GM18867 (cell line): ENCODE measurements at regions not wholly inside any gene's neighbourhood (a gene's known extent, or its start where the extent isn't known, plus 50 kb on each side); places are given as distances from the start of the nearest gene placed in this dataset.

Experiments
- ATAC-seq: cut with Tn5 transposase; IDR thresholded peaks from one replicate; pipeline ENCODE4 v1.9.1; 2021; ENCODE audit warnings: mild to moderate bottlenecking, moderate library complexity; ENCODE audit not compliant: unreplicated experiment

GRCh38 chr11:109342261-109342660, 79.7 kb upstream of the C11orf87 start:
- no peak for ATAC-seq

GRCh38 chr11:109343242-109343641, 78.7 kb upstream of the C11orf87 start:
- no peak for ATAC-seq

DNA sequence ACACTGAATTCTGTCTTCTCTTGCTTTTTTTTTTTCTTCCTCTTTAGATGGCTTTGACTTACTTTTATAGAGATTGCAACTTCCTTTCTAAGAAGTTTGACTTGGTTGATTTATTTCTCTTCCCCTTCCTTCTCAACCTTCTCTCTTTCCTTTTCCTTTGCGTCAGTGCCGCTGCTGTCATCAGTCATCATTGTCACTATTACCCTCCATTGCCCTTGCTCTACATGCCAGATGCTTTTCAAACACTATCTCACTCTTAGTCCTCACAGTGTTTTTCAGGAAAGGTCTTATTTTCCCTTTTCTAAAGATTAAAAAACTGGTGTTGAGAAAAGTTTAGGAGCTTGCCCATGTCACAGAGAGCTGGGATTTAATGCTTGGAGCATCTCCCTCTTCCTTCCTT, 74.7 kb upstream of the C11orf87 start:
- ATAC-seq: no peak

DNA sequence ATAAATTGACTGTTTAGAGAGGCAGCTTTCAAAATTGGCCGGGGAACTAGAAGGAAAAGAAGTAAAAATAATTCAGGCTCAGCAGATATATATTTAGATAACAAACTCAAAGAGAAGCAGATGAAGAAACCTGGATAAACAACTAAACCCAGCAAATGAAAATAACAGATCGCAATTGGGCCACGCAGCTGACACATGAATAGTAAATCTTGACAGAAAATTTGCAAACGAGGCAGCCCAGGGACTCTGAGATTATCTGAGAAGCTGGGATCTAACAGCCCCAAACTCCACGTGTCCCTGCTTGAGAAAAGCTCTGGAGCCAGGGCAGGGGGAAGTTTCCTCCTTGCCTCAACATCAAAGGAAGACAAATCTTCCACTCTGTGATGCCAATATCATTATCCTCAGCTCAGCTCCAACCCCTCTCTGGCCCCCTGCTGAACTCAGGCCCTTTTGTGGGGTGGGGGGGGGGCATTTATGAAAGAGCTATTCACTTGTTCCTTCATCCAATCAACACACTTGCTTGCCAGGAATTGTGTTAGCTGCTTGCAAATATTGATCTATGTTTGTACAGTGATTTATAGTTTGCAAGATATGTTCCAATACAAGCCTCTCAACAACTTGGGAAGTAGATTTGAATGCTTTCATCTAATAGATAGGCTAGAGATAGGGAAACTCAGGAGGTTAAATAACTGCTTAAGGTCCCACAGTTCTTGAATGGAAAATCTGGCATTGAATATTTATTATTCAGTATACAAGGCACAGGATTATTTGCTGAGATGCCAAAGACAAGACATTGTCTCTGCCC, 72.5 kb upstream of the C11orf87 start:
- no peak for ATAC-seq

GRCh38 chr11:109350091-109350490, 71.9 kb upstream of the C11orf87 start:
- no peak for ATAC-seq

GRCh38 chr11:109362059-109362458, 59.9 kb upstream of the C11orf87 start:
- ATAC-seq: no peak

GRCh38 chr11:109363682-109364081, 58.3 kb upstream of the C11orf87 start:
- no peak for ATAC-seq

DNA sequence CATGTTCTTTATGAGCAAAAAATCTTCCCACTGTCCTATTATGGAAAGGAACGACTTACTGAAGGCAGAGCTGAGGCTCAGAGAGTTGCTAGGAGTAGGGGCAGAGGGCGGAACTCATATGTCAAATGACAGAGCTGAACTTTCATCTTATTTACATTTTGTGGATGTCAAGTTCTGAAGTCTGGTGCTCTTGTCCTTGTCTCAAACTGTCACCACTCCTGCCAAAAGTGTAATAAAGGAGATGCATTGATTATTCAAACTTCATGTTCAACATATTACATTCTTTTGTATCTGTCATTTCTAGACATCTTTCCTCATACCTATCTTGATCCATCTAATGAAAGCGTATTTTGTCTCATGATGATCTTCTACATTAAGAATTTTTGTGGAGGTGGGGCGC, 57.1 kb upstream of the C11orf87 start:
- no peak for ATAC-seq

DNA sequence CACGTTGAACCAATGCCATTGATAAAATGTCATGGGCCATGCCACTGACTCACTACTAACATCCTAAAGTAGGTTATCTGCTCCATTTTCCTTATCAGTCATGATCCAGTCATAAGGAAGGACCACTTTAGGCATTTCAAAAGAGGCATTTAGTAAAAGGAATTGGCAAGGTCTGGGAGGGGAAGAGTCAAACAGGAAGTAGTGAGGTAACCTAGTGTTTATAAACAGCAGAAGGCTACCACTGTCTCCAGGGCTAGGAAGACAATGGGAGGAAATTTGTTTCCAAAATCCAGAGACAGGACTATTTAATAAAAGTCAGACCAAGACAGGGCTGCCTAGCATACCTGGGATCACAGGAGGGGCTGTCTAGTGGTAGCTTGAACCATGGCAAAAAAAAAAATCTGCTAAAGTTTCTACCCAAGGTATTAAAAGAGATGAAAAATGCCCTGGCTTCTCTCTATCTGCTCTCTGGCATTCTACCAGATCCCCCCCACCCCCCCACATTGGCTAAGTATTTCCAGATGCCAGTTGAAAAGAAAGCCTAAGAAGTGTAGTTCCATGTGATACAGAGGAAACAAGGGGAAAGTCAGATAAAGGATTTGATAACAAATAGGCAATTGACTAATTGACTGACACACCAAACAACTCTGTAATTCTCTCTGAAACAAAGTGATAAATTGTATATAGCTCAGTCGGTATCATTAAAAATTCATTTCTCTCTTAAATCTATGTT, 50.4 kb upstream of the C11orf87 start:
- ATAC-seq: no peak
